GM12878 (cell line): ENCODE measurements at regions not wholly inside any gene's neighbourhood (a gene's known extent, or its start where the extent isn't known, plus 50 kb on each side); places are given as distances from the start of the nearest gene placed in this dataset.

Source experiments
- CTCF ChIP-seq, 3 experiments: IDR thresholded peaks in 2 of 3; conservative IDR thresholded peaks in 1 of 3; 2 replicates each; pipeline ENCODE4 v1.5.1; 2011; ENCODE audit warnings: low read depth in 3 of 3, low read length in 3 of 3, mild to moderate bottlenecking in 3 of 3, control low read depth in 2 of 3, moderate library complexity in 2 of 3, inconsistent platforms in 1 of 3, mixed read lengths in 1 of 3; ENCODE audit not compliant: control insufficient read depth in 2 of 3, insufficient read depth in 1 of 3; ENCODE audit errors: extremely low read depth in 1 of 3
- E2F4 ChIP-seq: IDR thresholded peaks from 2 replicates; pipeline ENCODE4 v1.6.1; 2012; ENCODE audit warnings: low read depth, low read length, improper control_type of control experiment
- ELK1 ChIP-seq: IDR thresholded peaks from 2 replicates; pipeline ENCODE4 v1.6.1; 2012; ENCODE audit warnings: low read depth, low read length, improper control_type of control experiment
- EP300 ChIP-seq, 2 experiments: fragments of 150-350 bp in 1 of 2; IDR thresholded peaks; 2 replicates each; pipeline ENCODE4 v1.6.1; 2011 to 2012; ENCODE audit warnings: low read depth in 2 of 2, low read length in 2 of 2, borderline replicate concordance in 1 of 2, improper control_type of control experiment in 1 of 2, inconsistent platforms in 1 of 2; ENCODE audit not compliant: control insufficient read depth in 1 of 2
- FOS ChIP-seq: IDR thresholded peaks from 3 replicates; pipeline ENCODE4 v1.6.1; 2011; ENCODE audit warnings: borderline replicate concordance; ENCODE audit not compliant: insufficient read length; ENCODE audit errors: extremely low read depth
- KDM1A ChIP-seq: fragments of 200-600 bp; sonication (generic); IDR thresholded peaks from 2 replicates; pipeline ENCODE4 v1.6.1; 2016; ENCODE audit warnings: borderline replicate concordance
- MAX ChIP-seq: IDR thresholded peaks from 2 replicates; pipeline ENCODE4 v1.6.1; 2012; ENCODE audit warnings: low read depth, low read length, improper control_type of control experiment
- MXI1 ChIP-seq: fragments of 150-350 bp; IDR thresholded peaks from 2 replicates; pipeline ENCODE4 v1.6.1; 2011; ENCODE audit warnings: low read depth, mild to moderate bottlenecking, inconsistent platforms, low read length, improper control_type of control experiment
- MYC ChIP-seq: IDR thresholded peaks from 2 replicates; pipeline ENCODE4 v1.6.1; 2011; ENCODE audit warnings: mild to moderate bottlenecking, low read length, moderate library complexity, inconsistent platforms; ENCODE audit not compliant: insufficient read depth, insufficient replicate concordance, insufficient read length, severe bottlenecking
- REST ChIP-seq: IDR thresholded peaks from 2 replicates; pipeline ENCODE4 v1.6.1; 2012; ENCODE audit warnings: mild to moderate bottlenecking, low read depth, low read length
- ZBTB33 ChIP-seq: fragments of 450-650 bp; IDR thresholded peaks from 2 replicates; pipeline ENCODE4 v1.6.1; 2017; ENCODE audit warnings: mild to moderate bottlenecking
- ZNF207 ChIP-seq: fragments of 450-650 bp; IDR thresholded peaks from 2 replicates; pipeline ENCODE4 v1.6.1; 2014; ENCODE audit warnings: antibody characterized with exemption, mild to moderate bottlenecking, borderline replicate concordance

GRCh38 chr6:126093108-126093507, 106.8 kb downstream of the TRMT11 start:
- TF ChIP-seq ZBTB33 (no peak), CTCF (IDR thresholded peaks at IDR 0.05 in 2 of 3, conservative IDR thresholded peaks at IDR 0.05 in 1 of 3; ENCODE audit: control insufficient read depth in 2 of 3, extremely low read depth in 1 of 3, insufficient read depth in 1 of 3, low read depth in 3 of 3, low read length in 3 of 3) (no peak), KDM1A (no peak), ZNF207 (no peak), MAX (no peak), REST (no peak), MXI1 (no peak), FOS (no peak), E2F4 (no peak), ELK1 (no peak), MYC (no peak), EP300 (IDR thresholded peaks at IDR 0.05; ENCODE audit: borderline replicate concordance in 1 of 2, control insufficient read depth in 1 of 2, low read depth in 2 of 2, low read length in 2 of 2) (no peak)
